ENCODE measurements at regions not wholly inside any gene's neighbourhood (a gene's known extent, or its start where the extent isn't known, plus 50 kb on each side); places are given as distances from the start of the nearest gene placed in this dataset.
"Not testable (repeated sequence)": the region's sequence is repeated elsewhere in the genome, so short reads cannot be mapped to it uniquely, and the experiment has no call there.

DNA sequence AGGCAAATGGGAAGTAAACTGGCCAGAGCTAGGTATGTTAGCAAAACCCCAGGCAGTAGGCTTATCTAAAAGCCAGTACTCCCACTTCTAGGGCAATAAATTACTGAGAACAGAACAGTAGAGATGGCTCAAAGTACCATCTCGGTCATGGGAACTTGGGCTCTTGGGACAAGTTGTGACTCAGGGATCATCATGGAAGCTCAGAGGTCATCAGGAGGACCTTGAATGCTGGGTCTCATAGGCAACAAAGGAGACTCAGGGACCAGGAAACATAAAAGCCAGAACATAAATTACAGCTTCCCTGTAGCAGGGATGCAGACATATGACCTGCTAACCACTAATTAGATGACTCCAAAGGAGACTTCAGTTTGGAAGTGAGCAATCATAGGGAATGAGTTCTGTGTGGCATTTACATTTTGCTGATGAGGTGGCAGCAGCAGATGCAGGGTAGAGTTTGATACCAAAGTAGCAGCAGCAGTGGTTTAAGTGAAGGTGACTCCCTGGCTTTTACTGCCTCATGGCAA, 97.6 kb upstream of the SCAF11 start:
- DNase-seq (ENCODE audit: low read depth) = peak; percentile 44

DNA sequence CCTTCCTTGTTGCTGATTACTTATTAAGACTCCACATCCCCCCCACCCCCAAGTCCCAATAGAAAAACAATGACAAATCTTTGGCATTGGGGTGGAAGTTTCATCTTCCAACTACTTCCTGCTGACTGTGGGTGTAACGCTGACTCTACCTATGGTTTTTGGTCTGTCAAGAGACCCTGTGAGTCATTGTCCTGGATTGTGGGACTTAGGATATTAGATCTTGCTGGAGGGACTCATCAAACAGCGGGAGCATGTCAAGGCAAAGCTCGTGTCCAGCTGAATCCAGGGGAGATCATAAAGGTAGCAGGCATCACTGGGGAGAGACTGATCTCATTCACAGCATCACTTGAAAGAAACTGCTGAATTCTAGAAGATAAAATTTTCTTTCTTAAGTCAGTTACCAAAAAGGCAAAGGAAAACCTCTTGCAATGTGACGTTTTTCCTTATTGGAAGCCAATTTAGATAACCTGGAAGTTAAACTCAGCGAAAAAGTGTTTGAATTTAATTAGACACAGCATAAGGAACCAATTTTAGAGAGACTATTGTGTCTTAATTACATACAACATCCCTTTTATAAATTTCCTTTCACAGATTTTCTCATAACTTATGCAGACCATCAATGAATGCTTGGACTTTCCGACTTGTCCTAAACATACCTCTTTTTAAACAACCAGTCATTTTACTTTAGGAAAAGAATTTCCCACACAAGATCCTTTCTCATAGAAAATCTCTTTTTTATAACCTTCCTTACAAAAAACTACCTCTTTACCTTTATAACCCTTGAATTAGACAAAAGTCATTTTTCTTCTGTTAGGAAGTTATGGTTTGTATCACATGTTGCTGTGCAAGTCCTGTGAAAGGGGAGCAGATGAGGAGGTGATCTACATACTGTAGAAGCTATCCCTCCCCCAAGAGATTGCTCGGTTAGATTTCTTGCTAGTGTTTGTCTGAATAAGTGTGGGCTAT, 94.6 kb upstream of the SCAF11 start:
- DNase-seq (ENCODE audit: low read depth) = peak; percentile 72

- peak; percentile 32 for DNase-seq (ENCODE audit: low read depth)
Observed at GRCh38 chr12:46082490-46083200, 92.3 kb upstream of the SCAF11 start.

GRCh38 chr12:46073321-46073720, 82.9 kb upstream of the SCAF11 start:
- no peak for DNase-seq (ENCODE audit: low read depth)

- peak; percentile 70 for DNase-seq (ENCODE audit: low read depth)
Observed at GRCh38 chr12:46071769-46072624, 81.6 kb upstream of the SCAF11 start.

- DNase-seq (ENCODE audit: low read depth) = no peak
Observed at GRCh38 chr12:46071335-46071734, 81.0 kb upstream of the SCAF11 start.

GRCh38 chr12:46067094-46067493, 76.7 kb upstream of the SCAF11 start:
- DNase-seq (ENCODE audit: low read depth) = no peak

DNA sequence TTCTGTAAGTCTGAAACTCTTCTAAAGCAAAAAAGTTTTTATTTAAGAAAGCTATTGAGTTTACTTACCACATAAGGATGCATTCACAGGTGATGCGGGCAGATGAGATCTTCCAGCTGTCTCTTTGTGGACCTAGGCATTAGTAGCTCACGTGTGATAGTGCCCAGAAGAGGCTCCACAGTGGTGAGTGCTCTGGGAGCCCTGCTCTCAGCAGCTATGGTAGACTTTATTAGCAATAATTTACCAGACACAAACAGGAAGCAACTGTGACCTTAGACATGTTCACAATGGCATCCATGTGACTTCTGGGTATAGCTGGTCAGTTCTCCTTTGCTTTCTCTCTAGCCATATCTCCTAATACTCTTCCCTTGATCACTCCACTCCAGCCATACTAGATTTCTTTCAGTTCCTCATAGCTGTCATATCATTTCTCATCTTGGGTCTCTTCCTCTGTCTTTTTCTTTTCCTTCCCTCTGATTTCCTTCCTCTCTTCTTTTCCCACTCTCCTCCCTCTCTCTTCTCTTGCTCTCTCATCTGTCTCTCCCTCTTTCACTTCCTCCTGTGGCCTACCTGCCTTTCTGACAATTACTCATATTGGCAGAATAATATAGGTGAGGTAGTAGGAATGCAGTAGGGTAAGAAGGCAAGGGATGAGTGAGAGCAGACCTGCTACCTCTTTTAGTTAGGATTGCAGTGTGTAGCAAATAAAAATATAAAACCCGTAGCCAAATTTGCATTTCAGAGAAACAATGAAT, 75.2 kb upstream of the SCAF11 start:
- no peak for DNase-seq (ENCODE audit: low read depth)

- no peak for DNase-seq (ENCODE audit: low read depth)
Observed at GRCh38 chr12:46064548-46064947, 74.2 kb upstream of the SCAF11 start.

- not testable (repeated sequence) for DNase-seq (ENCODE audit: low read depth)
Observed at GRCh38 chr12:46058697-46059096, 68.3 kb upstream of the SCAF11 start.

DNA sequence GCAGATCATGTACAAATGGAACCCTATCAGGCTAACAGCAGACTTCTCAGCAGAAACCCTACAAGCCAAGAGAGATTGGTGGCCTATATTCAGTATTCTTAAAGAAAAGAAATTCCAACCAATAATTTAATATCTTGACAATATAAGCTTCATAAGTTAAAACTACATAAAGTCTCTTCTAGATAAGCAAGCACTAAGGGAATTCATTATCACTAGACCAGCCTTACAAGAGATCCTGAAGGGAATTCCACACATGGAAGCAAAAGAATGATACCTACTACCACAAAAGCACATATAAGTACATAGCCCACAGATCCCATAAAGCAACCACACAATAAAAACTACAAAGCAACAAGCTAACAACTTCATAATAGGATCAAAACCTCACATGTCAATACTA, 60.4 kb upstream of the SCAF11 start:
- no peak for DNase-seq (ENCODE audit: low read depth)

- no peak for DNase-seq (ENCODE audit: low read depth)
Observed at GRCh38 chr12:46049665-46050064, 59.3 kb upstream of the SCAF11 start.

GRCh38 chr12:46046436-46046835, 56.1 kb upstream of the SCAF11 start:
- DNase-seq (ENCODE audit: low read depth) = no peak

DNA sequence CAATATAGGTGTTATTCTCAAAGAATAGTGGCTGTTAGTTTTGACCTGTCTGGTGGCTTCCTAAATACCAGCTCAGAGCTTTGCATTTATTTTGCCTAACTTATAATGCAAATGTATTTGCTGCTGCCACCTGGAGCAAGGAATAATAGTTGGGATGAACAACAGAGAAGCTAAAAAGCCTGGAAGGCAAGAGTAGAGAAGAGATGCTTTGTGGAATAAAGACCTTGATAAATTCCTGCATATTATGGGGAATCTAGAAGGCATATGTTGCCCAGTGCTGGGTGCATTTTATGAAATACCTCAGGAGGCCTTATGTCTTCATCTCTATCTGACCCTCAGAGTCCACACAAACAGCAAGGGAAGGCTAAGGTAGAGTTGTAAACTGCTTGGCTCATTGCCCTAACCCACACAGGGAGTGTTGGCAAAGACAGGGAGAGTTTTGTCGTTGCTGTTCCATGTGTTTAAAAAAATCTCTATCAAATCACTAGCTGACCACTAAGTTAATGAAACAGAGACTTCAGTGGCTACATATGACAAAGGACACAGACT, 53.7 kb upstream of the SCAF11 start:
- no peak for DNase-seq (ENCODE audit: low read depth)
